ENCODE measurements at regions not wholly inside any gene's neighbourhood (a gene's known extent, or its start where the extent isn't known, plus 50 kb on each side); places are given as distances from the start of the nearest gene placed in this dataset.

DNA sequence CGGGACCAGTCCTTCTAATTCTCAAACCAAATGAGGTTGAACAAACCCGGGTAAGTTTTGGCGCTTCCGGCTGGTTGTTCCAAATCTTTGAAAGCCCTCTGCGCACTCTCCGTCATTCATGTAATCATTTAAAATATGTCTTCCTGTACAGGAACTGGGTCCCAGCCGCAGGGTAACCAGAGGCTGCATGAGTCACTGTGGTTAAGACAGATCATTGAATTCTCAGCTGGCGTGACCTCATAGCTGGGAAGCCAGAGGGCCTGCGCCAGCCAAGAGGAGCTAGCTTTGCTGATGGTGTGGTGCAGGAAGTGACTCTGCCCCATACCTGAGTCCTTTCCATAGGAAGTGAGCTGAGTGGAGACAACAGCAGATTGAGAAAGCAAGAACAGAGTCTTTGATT lies 135.2 kb downstream of the TSHZ3 start:
- TF ChIP-seq, protein P1, sequence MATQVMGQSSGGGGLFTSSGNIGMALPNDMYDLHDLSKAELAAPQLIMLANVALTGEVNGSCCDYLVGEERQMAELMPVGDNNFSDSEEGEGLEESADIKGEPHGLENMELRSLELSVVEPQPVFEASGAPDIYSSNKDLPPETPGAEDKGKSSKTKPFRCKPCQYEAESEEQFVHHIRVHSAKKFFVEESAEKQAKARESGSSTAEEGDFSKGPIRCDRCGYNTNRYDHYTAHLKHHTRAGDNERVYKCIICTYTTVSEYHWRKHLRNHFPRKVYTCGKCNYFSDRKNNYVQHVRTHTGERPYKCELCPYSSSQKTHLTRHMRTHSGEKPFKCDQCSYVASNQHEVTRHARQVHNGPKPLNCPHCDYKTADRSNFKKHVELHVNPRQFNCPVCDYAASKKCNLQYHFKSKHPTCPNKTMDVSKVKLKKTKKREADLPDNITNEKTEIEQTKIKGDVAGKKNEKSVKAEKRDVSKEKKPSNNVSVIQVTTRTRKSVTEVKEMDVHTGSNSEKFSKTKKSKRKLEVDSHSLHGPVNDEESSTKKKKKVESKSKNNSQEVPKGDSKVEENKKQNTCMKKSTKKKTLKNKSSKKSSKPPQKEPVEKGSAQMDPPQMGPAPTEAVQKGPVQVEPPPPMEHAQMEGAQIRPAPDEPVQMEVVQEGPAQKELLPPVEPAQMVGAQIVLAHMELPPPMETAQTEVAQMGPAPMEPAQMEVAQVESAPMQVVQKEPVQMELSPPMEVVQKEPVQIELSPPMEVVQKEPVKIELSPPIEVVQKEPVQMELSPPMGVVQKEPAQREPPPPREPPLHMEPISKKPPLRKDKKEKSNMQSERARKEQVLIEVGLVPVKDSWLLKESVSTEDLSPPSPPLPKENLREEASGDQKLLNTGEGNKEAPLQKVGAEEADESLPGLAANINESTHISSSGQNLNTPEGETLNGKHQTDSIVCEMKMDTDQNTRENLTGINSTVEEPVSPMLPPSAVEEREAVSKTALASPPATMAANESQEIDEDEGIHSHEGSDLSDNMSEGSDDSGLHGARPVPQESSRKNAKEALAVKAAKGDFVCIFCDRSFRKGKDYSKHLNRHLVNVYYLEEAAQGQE (IDR thresholded peaks at IDR 0.05): no peak
- TF ChIP-seq, protein P2, sequence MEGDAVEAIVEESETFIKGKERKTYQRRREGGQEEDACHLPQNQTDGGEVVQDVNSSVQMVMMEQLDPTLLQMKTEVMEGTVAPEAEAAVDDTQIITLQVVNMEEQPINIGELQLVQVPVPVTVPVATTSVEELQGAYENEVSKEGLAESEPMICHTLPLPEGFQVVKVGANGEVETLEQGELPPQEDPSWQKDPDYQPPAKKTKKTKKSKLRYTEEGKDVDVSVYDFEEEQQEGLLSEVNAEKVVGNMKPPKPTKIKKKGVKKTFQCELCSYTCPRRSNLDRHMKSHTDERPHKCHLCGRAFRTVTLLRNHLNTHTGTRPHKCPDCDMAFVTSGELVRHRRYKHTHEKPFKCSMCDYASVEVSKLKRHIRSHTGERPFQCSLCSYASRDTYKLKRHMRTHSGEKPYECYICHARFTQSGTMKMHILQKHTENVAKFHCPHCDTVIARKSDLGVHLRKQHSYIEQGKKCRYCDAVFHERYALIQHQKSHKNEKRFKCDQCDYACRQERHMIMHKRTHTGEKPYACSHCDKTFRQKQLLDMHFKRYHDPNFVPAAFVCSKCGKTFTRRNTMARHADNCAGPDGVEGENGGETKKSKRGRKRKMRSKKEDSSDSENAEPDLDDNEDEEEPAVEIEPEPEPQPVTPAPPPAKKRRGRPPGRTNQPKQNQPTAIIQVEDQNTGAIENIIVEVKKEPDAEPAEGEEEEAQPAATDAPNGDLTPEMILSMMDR (IDR thresholded peaks at IDR 0.05): no peak
